ENCODE measurements at regions not wholly inside any gene's neighbourhood (a gene's known extent, or its start where the extent isn't known, plus 50 kb on each side); places are given as distances from the start of the nearest gene placed in this dataset.
"Not testable (repeated sequence)": the region's sequence is repeated elsewhere in the genome, so short reads cannot be mapped to it uniquely, and the experiment has no call there.

DNA sequence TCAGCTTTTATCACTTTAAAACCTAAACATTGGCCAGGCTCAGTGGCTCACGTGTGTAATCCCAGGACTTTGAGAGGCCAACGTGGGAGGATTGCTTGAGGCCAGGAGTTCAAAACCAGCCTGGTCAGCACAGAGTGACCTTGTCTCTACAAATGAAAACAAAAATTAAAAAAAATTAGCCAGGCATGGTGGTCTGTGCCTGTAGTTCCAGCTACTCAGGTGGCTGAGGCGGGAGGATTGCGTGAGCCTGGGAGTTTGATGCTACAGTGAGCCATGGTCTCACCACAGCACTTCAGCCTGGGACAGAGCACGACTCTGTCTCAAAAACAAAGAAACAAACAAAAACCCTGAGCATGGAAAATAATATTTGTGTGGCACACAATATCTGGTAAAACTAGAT lies 143.5 kb upstream of the HNRNPU start:
- Histone ChIP-seq H3K9me3 (no peaks in the 10 kb centered on the region), H3K27me3 (no peaks in the 10 kb centered on the region), H3K27ac (no peak overlapping the region), H3K4me1 (no peaks in the 10 kb centered on the region), H3K4me3 (no peak overlapping the region), H3K36me3 (no peaks in the 10 kb centered on the region)
- DNase-seq, result no peak
- TF ChIP-seq POLR2A (IDR thresholded peaks at IDR 0.05), result no peak
- TF ChIP-seq, protein P1, sequence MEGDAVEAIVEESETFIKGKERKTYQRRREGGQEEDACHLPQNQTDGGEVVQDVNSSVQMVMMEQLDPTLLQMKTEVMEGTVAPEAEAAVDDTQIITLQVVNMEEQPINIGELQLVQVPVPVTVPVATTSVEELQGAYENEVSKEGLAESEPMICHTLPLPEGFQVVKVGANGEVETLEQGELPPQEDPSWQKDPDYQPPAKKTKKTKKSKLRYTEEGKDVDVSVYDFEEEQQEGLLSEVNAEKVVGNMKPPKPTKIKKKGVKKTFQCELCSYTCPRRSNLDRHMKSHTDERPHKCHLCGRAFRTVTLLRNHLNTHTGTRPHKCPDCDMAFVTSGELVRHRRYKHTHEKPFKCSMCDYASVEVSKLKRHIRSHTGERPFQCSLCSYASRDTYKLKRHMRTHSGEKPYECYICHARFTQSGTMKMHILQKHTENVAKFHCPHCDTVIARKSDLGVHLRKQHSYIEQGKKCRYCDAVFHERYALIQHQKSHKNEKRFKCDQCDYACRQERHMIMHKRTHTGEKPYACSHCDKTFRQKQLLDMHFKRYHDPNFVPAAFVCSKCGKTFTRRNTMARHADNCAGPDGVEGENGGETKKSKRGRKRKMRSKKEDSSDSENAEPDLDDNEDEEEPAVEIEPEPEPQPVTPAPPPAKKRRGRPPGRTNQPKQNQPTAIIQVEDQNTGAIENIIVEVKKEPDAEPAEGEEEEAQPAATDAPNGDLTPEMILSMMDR (IDR thresholded peaks at IDR 0.05), result no peak

DNA sequence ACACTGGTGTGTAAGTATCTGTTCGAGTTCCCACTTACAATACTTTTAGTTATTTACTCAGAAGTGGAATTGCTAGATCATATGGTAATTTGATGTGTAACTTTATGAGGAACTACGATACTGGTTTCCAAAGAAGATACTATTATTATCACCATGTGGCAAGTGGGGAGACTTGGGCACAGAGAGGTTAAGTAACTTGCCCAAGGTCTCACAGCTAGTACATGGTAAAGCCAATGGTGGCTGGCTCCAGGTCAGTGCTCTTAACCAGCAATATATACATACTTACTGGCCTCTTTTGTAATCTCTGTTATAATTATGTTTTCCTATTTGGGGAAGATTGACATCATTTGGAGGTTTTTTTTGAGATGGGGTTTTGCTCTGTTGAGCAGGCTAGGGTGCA lies 138.9 kb upstream of the HNRNPU start:
- H3K4me1 ChIP-seq, result no peaks in the 10 kb centered on the region
- H3K4me3 ChIP-seq, result no peak overlapping the region
- H3K9me3 ChIP-seq, result no peaks in the 10 kb centered on the region
- DNase-seq, result no peak
- TF ChIP-seq, protein P1 (IDR thresholded peaks at IDR 0.05), result no peak
- no peak for TF ChIP-seq POLR2A (IDR thresholded peaks at IDR 0.05)
- H3K36me3 ChIP-seq, result no peaks in the 10 kb centered on the region
- H3K27me3 ChIP-seq, result no peaks in the 10 kb centered on the region
- H3K27ac ChIP-seq, result no peak overlapping the region

DNA sequence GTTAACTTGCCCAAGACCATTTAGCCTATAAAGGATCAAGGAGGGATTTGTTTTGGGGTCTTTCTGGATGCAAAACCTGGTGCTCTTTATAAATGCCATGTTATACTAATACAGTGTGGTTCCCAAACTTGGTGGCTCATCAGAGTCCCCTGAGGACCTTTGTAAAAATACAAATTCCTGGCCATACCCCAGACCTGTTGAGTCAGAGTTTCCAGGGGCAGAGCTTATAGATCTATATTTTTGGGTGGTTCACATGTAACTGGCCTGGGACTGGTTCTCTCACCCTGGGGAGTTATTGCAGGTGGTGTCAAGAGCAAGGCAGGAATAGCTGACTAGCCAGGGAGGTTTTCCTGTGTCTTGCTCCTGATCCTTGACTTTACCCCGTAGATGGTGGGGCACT lies 136.9 kb upstream of the HNRNPU start:
- Histone ChIP-seq H3K9me3 (no peaks in the 10 kb centered on the region), H3K27me3 (no peaks in the 10 kb centered on the region), H3K27ac (no peak overlapping the region), H3K4me1 (no peaks in the 10 kb centered on the region), H3K36me3 (no peaks in the 10 kb centered on the region), H3K4me3 (no peak overlapping the region)
- no peak for DNase-seq
- no peak for TF ChIP-seq POLR2A (IDR thresholded peaks at IDR 0.05)
- TF ChIP-seq, protein P1 (IDR thresholded peaks at IDR 0.05), result no peak

DNA sequence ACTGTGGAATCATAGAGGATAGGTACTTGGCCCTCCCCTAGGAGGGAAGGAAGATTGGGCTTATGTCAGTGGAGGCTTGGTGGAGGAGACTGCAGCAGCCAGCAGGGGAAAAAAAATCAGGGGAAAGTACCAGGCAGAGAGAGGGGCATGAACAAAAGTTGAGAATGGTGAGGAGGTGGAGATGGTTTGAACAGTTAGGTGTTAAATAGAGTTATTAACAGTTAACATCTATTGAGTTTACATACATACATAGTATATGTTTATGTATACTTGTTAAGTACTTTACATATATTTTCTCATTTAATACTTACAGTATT lies 136.5 kb upstream of the HNRNPU start:
- Histone ChIP-seq H3K4me1 (no peaks in the 10 kb centered on the region), H3K27me3 (no peaks in the 10 kb centered on the region), H3K27ac (no peak overlapping the region), H3K9me3 (no peaks in the 10 kb centered on the region), H3K36me3 (no peaks in the 10 kb centered on the region), H3K4me3 (no peak overlapping the region)
- no peak for DNase-seq
- TF ChIP-seq POLR2A (IDR thresholded peaks at IDR 0.05), result no peak
- TF ChIP-seq, protein P1 (IDR thresholded peaks at IDR 0.05), result no peak

DNA sequence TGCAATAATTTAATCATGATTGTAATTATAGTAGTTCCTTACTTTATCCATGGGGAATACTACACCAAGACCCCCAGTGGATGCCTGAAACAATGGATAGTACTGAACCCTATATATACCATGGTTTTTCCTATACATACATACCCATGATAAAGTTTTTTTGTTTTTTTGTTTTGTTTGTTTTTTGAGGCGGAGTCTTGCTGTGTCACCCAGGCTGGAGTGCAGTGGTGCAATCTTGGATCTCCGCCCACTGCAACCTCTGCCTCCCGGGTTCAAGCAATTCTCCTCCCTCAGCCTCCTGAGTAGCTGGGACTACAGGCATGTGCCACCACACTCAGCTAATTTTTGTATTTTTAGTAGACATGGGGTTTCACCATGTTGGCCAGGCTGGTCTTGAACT lies 135.3 kb upstream of the HNRNPU start:
- DNase-seq, H3K9me3 ChIP-seq, H3K4me3 ChIP-seq, H3K36me3 ChIP-seq, H3K27me3 ChIP-seq, H3K4me1 ChIP-seq, H3K27ac ChIP-seq: not testable (repeated sequence)

DNA sequence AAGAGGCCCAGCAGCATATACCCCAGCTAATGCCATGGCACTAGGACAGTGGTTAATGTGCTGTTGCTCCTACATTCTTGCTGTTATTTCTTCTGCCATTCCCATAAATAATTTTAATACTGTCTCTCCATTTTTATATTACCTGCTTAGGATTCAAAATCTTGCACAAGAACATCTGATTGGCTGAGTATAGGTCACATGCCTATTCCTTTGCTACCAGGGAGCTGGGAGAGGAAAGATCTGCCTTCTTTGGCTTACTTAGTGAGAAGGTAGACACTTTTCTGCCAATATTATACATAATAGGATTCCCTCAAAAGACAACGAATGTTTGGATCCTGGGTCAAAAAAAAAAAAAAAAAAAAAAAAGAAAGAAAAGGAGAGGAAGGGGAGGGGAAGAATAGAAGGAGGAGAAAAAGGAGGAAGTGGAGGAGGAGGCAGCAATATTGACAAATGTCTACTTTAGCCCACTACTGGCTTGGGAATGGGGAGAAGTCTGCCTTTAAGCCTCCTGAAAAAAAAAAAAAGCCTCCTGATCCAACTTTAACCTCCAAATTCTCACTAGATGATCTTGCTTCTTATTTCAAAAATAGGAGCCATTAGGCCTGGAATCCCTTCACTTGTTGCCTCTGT lies 134.5 kb upstream of the HNRNPU start:
- no peak for DNase-seq
- Histone ChIP-seq H3K27ac (no peak overlapping the region), H3K4me1 (no peaks in the 10 kb centered on the region), H3K9me3 (no peaks in the 10 kb centered on the region), H3K36me3 (no peaks in the 10 kb centered on the region), H3K27me3 (no peaks in the 10 kb centered on the region), H3K4me3 (no peak overlapping the region)
- TF ChIP-seq POLR2A (IDR thresholded peaks at IDR 0.05), result no peak
- TF ChIP-seq, protein P1 (IDR thresholded peaks at IDR 0.05), result no peak

All from Peyer's patch (tissue), 4 donors.